Ovary (tissue), 3 donors: ENCODE measurements at regions not wholly inside any gene's neighbourhood (a gene's known extent, or its start where the extent isn't known, plus 50 kb on each side); places are given as distances from the start of the nearest gene placed in this dataset.

Experiments used
- EP300 ChIP-seq: sonication (generic); formaldehyde crosslinking; IDR thresholded peaks from one replicate; pipeline ENCODE4 v1.6.1; 2017; ENCODE audit warnings: antibody characterized with exemption
- POLR2A ChIP-seq: fragments of 450-650 bp; IDR thresholded peaks from one replicate; pipeline ENCODE4 v1.6.1; 2017; ENCODE audit warnings: antibody characterized with exemption, mild to moderate bottlenecking, moderate library complexity
- TF ChIP-seq, protein P1 (sequence below), 3 donors: fragments of 450-650 bp in 2 of 3; fragments of 200-600 bp in 1 of 3; IDR thresholded peaks; one replicate each; pipeline versions ENCODE4 v1.5.1 to v1.8.0; 2016 to 2022; ENCODE audit warnings: antibody characterized with exemption in 3 of 3, mild to moderate bottlenecking in 1 of 3
- donor health status: DM: no; HTN: no; CAD: no.

DNA sequence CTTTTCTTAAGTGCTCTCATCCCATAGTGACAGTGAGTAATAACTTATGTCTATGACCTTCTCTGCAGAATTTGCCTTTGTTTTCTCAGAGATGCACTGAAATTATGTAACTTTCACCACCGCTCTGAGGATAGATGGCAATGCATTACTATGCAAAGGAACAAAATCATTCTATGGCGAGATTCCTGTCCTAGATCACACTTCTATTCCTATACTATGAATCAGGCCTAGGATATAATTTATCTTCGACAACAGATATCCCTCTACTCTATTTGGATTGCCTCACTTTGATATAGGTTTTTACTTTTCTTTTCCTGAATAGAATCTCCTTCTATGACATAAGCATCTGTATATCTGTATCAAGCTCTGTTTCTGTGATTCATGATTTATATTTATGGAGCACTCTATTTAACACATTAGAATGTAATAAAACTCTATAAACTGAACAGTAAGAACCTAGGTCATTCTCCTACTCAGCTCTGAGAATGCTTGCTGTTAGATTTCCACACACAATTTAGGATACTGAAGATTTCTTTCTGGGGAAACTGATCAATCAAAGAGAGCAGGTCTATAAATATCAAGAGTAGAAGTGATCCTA is 1082.3 kb upstream of the ADGRL3 start:
- no peak for TF ChIP-seq POLR2A
- TF ChIP-seq, protein P1, sequence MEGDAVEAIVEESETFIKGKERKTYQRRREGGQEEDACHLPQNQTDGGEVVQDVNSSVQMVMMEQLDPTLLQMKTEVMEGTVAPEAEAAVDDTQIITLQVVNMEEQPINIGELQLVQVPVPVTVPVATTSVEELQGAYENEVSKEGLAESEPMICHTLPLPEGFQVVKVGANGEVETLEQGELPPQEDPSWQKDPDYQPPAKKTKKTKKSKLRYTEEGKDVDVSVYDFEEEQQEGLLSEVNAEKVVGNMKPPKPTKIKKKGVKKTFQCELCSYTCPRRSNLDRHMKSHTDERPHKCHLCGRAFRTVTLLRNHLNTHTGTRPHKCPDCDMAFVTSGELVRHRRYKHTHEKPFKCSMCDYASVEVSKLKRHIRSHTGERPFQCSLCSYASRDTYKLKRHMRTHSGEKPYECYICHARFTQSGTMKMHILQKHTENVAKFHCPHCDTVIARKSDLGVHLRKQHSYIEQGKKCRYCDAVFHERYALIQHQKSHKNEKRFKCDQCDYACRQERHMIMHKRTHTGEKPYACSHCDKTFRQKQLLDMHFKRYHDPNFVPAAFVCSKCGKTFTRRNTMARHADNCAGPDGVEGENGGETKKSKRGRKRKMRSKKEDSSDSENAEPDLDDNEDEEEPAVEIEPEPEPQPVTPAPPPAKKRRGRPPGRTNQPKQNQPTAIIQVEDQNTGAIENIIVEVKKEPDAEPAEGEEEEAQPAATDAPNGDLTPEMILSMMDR (IDR thresholded peaks at IDR 0.05) = no peak
- TF ChIP-seq EP300 = no peak
